Tibial nerve (tissue), 4 donors: ENCODE measurements at regions not wholly inside any gene's neighbourhood (a gene's known extent, or its start where the extent isn't known, plus 50 kb on each side); places are given as distances from the start of the nearest gene placed in this dataset.

ENCODE experiments used
- EP300 ChIP-seq, 2 donors: sonication (generic); formaldehyde crosslinking; IDR thresholded peaks; one replicate each; pipeline ENCODE4 v1.6.1; 2017; ENCODE audit warnings: antibody characterized with exemption in 2 of 2, mild to moderate bottlenecking in 1 of 2
- POLR2A ChIP-seq, 2 donors: fragments of 450-650 bp; IDR thresholded peaks; one replicate each; pipeline ENCODE4 v1.6.1; 2017; ENCODE audit warnings: antibody characterized with exemption in 2 of 2, mild to moderate bottlenecking in 2 of 2, moderate library complexity in 2 of 2
- TF ChIP-seq, protein P1 (sequence below), 5 experiments: fragments of 200-600 bp in 3 of 5; fragments of 450-650 bp in 2 of 5; sonication (generic) in 3 of 5; IDR thresholded peaks; one replicate each; pipeline ENCODE4 v1.5.1; 2016 to 2019; ENCODE audit warnings: antibody characterized with exemption in 5 of 5, mild to moderate bottlenecking in 3 of 5, moderate library complexity in 2 of 5

DNA sequence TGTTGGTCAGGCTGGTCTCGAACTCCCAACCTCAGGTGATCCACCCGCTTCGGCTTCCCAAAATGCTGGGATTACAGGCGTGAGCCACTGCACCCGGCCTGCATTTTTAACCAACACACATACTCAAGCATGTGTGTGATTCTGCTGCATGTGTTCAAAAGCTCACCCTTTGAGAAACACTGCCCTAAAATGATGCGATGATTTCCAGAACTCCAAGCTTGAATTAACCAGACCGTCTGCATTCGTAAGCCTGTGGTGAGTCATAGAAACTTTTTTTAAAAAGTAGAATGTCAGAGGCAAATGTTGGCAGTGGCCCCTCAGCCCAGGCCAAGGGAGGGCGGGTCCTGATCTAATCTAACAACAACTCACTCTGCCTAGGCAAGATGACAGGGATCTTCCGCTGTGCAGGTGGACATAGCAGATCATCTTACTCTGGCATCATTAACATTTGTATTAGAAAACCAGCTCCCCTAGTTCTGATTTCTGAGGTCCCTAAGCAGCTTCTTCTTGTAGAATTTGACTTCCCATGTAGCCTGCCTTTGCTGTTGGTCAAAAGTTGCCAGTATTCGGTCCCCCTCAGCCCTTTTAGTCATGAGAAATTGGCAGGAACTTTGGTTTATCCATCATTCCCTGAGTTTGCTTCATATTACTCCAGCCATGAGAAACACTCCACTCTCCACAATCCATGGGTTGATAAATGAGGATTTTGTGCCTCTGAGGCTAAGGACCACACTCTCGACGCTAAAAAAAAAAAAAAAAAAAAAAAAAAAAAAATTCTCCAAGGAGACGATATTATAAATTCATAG lies 190.4 kb downstream of the SKIDA1 start:
- TF ChIP-seq, protein P1, sequence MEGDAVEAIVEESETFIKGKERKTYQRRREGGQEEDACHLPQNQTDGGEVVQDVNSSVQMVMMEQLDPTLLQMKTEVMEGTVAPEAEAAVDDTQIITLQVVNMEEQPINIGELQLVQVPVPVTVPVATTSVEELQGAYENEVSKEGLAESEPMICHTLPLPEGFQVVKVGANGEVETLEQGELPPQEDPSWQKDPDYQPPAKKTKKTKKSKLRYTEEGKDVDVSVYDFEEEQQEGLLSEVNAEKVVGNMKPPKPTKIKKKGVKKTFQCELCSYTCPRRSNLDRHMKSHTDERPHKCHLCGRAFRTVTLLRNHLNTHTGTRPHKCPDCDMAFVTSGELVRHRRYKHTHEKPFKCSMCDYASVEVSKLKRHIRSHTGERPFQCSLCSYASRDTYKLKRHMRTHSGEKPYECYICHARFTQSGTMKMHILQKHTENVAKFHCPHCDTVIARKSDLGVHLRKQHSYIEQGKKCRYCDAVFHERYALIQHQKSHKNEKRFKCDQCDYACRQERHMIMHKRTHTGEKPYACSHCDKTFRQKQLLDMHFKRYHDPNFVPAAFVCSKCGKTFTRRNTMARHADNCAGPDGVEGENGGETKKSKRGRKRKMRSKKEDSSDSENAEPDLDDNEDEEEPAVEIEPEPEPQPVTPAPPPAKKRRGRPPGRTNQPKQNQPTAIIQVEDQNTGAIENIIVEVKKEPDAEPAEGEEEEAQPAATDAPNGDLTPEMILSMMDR (IDR thresholded peaks at IDR 0.05) = no peak
- TF ChIP-seq EP300 (IDR thresholded peaks at IDR 0.05) (peak in 1 of 2 donors; percentile 34), POLR2A (IDR thresholded peaks at IDR 0.05) (no peak)
